Stomach smooth muscle (tissue), 2 donors: ENCODE measurements at regions not wholly inside any gene's neighbourhood (a gene's known extent, or its start where the extent isn't known, plus 50 kb on each side); places are given as distances from the start of the nearest gene placed in this dataset.
"Not testable (repeated sequence)": the region's sequence is repeated elsewhere in the genome, so short reads cannot be mapped to it uniquely, and the experiment has no call there.

Experiments
- H3K27ac ChIP-seq: one replicate; pipeline ENCODE4 v1.7.0; 2013; ENCODE audit warnings: mild to moderate bottlenecking, low read length, inconsistent platforms
- H3K27me3 ChIP-seq, 2 donors: one replicate each; pipeline ENCODE4 v1.7.0; 2013; ENCODE audit warnings: low read length in 2 of 2; ENCODE audit not compliant: insufficient read depth in 2 of 2, control insufficient read depth in 1 of 2
- H3K36me3 ChIP-seq, 2 donors: one replicate each; pipeline ENCODE4 v1.7.0; 2013; ENCODE audit warnings: low read length in 2 of 2; ENCODE audit not compliant: control insufficient read depth in 2 of 2, insufficient read depth in 2 of 2
- H3K4me1 ChIP-seq: one replicate; pipeline ENCODE4 v1.7.0; 2013; ENCODE audit warnings: low read length; ENCODE audit not compliant: control insufficient read depth, insufficient read depth
- H3K4me3 ChIP-seq, 2 donors: one replicate each; pipeline ENCODE4 v1.7.0; 2013; ENCODE audit warnings: low read length in 2 of 2
- H3K9ac ChIP-seq, 2 donors: one replicate each; pipeline ENCODE4 v1.7.0; 2013; ENCODE audit warnings: low read length in 2 of 2, mild to moderate bottlenecking in 1 of 2
- H3K9me3 ChIP-seq, 2 donors: one replicate each; pipeline ENCODE4 v1.7.0; 2013; ENCODE audit warnings: low read length in 2 of 2; ENCODE audit not compliant: control insufficient read depth in 2 of 2
- donor health status: healthy.
- donor health status: Pancreatic carcinoma.

GRCh38 chr15:23773093-23773492, 86.0 kb upstream of the NDN start:
- Histone ChIP-seq H3K9ac (no peak overlapping the region), H3K4me1 (no peaks in the 10 kb centered on the region), H3K36me3 (no peaks in the 10 kb centered on the region), H3K27me3 (no peaks in the 10 kb centered on the region), H3K27ac (no peak overlapping the region), H3K9me3 (no peaks in the 10 kb centered on the region), H3K4me3 (no peak overlapping the region)

GRCh38 chr15:23787346-23788105, 100.4 kb upstream of the NDN start:
- Histone ChIP-seq H3K27ac (no peak overlapping the region), H3K4me3 (no peak overlapping the region), H3K36me3 (no peaks in the 10 kb centered on the region), H3K9me3 (peaks cover 0 to 2% of the 10 kb centered on the region in 2 donors), H3K4me1 (no peaks in the 10 kb centered on the region), H3K27me3 (no peaks in the 10 kb centered on the region), H3K9ac (no peak overlapping the region)

- Histone ChIP-seq H3K27ac (no peak overlapping the region), H3K4me3 (no peak overlapping the region), H3K36me3 (no peaks in the 10 kb centered on the region), H3K4me1 (no peaks in the 10 kb centered on the region), H3K27me3 (peaks cover 0 to 3% of the 10 kb centered on the region in 2 donors), H3K9me3 (peaks cover 0 to 4% of the 10 kb centered on the region in 2 donors), H3K9ac (no peak overlapping the region)
These were observed 106.1 kb upstream of the NDN start for GRCh38 chr15:23793191-23793680.

DNA sequence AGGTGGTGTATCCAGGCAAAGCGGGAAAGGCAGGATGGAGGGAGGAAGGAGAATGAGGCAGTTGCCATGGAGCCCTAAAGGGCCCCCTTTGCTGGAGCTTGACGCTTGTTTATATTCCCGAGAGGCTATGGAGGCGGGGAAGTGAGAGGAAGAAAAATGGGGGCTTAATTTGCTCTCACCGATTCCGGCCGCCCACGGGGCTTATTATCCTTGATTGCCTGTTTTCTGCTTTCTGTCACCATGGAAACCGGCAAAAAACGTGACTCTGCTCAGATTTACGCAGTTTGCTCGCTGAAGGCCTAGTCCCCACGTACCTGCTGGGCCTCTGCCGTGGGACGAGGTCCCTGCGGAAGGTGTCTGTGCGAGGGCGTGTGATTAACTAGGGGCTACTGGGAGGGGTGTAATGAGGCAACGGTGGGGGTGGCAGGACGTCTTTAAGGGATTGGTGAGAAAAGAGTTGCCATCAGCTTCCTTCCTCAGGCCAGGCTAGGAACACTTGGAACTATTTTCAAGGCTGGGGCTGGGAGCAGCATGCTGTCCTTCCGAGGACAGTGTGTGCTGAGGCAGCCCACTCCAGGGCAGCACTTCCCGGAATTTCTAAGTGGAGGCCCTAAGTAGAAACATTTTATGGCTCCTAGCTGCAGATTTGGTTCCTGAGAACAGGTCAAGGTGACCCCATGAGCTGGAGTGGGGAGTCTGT, 110.8 kb upstream of the NDN start:
- H3K9me3 ChIP-seq: peaks cover 0 to 4% of the 10 kb centered on the region in 2 donors
- no peaks in the 10 kb centered on the region for H3K4me1 ChIP-seq
- no peak overlapping the region for H3K27ac ChIP-seq
- H3K4me3 ChIP-seq: no peak overlapping the region
- H3K9ac ChIP-seq: no peak overlapping the region
- no peaks in the 10 kb centered on the region for H3K36me3 ChIP-seq
- peaks cover 0 to 3% of the 10 kb centered on the region in 2 donors for H3K27me3 ChIP-seq

DNA sequence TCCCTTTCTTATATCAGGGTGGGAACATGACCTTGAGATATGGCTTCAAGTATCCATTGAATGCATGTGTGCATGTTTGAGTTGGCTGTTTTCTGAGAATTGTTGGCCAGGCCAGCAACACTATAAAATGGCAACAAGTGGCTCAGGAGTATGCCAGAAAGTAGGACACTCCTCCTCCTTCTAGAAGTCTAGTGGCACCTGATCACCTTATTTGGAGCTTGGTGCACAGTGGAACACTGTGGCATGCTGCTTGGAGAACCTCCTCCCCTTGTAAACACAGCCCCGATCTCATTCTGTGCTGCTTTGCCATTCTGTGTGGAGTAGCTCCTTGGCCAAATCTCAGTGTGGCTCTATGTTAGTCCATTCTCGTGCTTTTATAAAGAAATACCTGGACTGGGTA, 114.8 kb upstream of the NDN start:
- H3K27ac ChIP-seq: no peak overlapping the region
- H3K36me3 ChIP-seq: no peaks in the 10 kb centered on the region
- H3K27me3 ChIP-seq: peaks cover 0 to 3% of the 10 kb centered on the region in 2 donors
- H3K9me3 ChIP-seq: no peaks in the 10 kb centered on the region
- no peaks in the 10 kb centered on the region for H3K4me1 ChIP-seq
- H3K9ac ChIP-seq: no peak overlapping the region
- H3K4me3 ChIP-seq: no peak overlapping the region

GRCh38 chr15:23802896-23803435, 115.9 kb upstream of the NDN start:
- H3K9ac ChIP-seq, H3K9me3 ChIP-seq, H3K36me3 ChIP-seq, H3K27ac ChIP-seq, H3K27me3 ChIP-seq, H3K4me3 ChIP-seq, H3K4me1 ChIP-seq: not testable (repeated sequence)

- Histone ChIP-seq H3K27ac (no peak overlapping the region), H3K9me3 (peaks cover 0 to 4% of the 10 kb centered on the region in 2 donors), H3K4me3 (no peak overlapping the region), H3K27me3 (no peaks in the 10 kb centered on the region), H3K4me1 (no peaks in the 10 kb centered on the region), H3K9ac (no peak overlapping the region), H3K36me3 (no peaks in the 10 kb centered on the region)
These were observed 119.9 kb upstream of the NDN start for GRCh38 chr15:23806980-23807379.

DNA sequence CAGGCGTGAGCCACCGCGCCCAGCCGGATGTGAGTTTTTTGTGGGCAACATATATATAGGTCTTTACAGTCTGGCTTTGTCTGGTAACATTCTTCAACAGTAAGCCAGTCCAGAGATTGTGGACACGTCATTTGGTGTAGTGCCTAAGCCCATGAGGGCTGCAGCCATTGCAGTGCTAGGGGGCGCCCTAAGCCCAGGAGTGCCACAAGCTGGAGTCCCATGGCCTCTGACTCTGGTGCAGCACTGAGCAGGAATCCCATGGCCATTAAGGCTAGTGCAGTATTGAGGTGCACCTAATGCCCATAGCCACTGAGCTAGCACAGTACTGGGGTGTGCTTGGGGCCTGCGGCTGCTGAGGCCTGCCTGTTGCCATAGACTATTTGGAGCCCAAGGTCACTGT, 136.4 kb upstream of the NDN start:
- Histone ChIP-seq H3K36me3 (no peaks in the 10 kb centered on the region), H3K4me1 (no peaks in the 10 kb centered on the region), H3K9me3 (no peaks in the 10 kb centered on the region)

GRCh38 chr15:23828786-23829185, 141.7 kb upstream of the NDN start:
- no peak overlapping the region for H3K27ac ChIP-seq
- H3K27me3 ChIP-seq: no peaks in the 10 kb centered on the region
- H3K4me1 ChIP-seq: no peaks in the 10 kb centered on the region
- H3K4me3 ChIP-seq: no peak overlapping the region
- no peak overlapping the region for H3K9ac ChIP-seq
- no peaks in the 10 kb centered on the region for H3K9me3 ChIP-seq
- no peaks in the 10 kb centered on the region for H3K36me3 ChIP-seq

More for the DNA sequence above, 136.4 kb upstream of the NDN start:
- no peak overlapping the region for H3K9ac ChIP-seq
- H3K27me3 ChIP-seq: no peaks in the 10 kb centered on the region
- no peak overlapping the region for H3K4me3 ChIP-seq
- no peak overlapping the region for H3K27ac ChIP-seq

GRCh38 chr15:23835953-23836352, 148.8 kb upstream of the NDN start:
- Histone ChIP-seq H3K9me3 (peaks cover 0 to 5% of the 10 kb centered on the region in 2 donors), H3K36me3 (no peaks in the 10 kb centered on the region), H3K4me3 (no peak overlapping the region), H3K27me3 (no peaks in the 10 kb centered on the region), H3K4me1 (no peaks in the 10 kb centered on the region), H3K27ac (no peak overlapping the region), H3K9ac (no peak overlapping the region)
